MCF 10A (cell line): ENCODE measurements at regions not wholly inside any gene's neighbourhood (a gene's known extent, or its start where the extent isn't known, plus 50 kb on each side); places are given as distances from the start of the nearest gene placed in this dataset.

ENCODE experiments used
- BruUV-seq: library from RNA; stranded (reverse); fragments of 400-500 nt; replicated peaks from 2 replicates; lab custom pipeline; 2021; lab: Mats Ljungman, UMichigan
- CTCF ChIA-PET: fragments of 300-600 bp; sonication (Branson Sonifier 250); formaldehyde crosslinking; extraction: SDS; loops from one replicate; lab custom pipeline; 2021; ENCODE audit warnings: antibody characterized with exemption, inconsistent platforms; lab: Yijun Ruan, JAX
- POLR2A ChIA-PET: fragments of 300-600, 350-650 bp; sonication (Branson Sonifier 250); formaldehyde crosslinking; extraction: SDS; loops from one replicate; lab custom pipeline; 2020; ENCODE audit warnings: antibody characterized with exemption, inconsistent platforms; lab: Yijun Ruan, JAX
- DNase-seq: peaks from one replicate; pipeline ENCODE4 v3.0.0-alpha.2; 2018; ENCODE audit not compliant: unreplicated experiment
- H3K27ac Mint-ChIP-seq: one replicate; pipeline ENCODE4 v1.8.0; 2022; ENCODE audit warnings: mild to moderate bottlenecking, low read depth, mixed read lengths; ENCODE audit not compliant: unreplicated experiment
- H3K27me3 Mint-ChIP-seq: one replicate; pipeline ENCODE4 v1.8.0; 2022; ENCODE audit warnings: mixed read lengths; ENCODE audit not compliant: insufficient read depth, unreplicated experiment
- H3K36me3 Mint-ChIP-seq: one replicate; pipeline ENCODE4 v1.8.0; 2022; ENCODE audit warnings: mild to moderate bottlenecking, moderate library complexity, mixed read lengths; ENCODE audit not compliant: insufficient read depth, unreplicated experiment
- H3K4me1 Mint-ChIP-seq: one replicate; pipeline ENCODE4 v1.8.0; 2022; ENCODE audit warnings: mixed read lengths; ENCODE audit not compliant: insufficient read depth, unreplicated experiment
- H3K4me3 Mint-ChIP-seq: one replicate; pipeline ENCODE4 v1.8.0; 2022; ENCODE audit warnings: mild to moderate bottlenecking, moderate library complexity, mixed read lengths; ENCODE audit not compliant: unreplicated experiment
- H3K9me3 Mint-ChIP-seq: one replicate; pipeline ENCODE4 v1.8.0; 2022; ENCODE audit warnings: mixed read lengths; ENCODE audit not compliant: unreplicated experiment
- intact Hi-C: fragments of 100-400 bp; cut with micrococcal nuclease; formaldehyde crosslinking; loops from 2 replicates; pipeline ENCODE4 v1.14.1; 2022
- TF ChIP-seq, protein P1 (sequence below): fragments of 200-600 bp; IDR thresholded peaks from one replicate; pipeline ENCODE4 v1.8.0; 2022; ENCODE audit warnings: antibody characterized with exemption, mild to moderate bottlenecking; ENCODE audit not compliant: unreplicated experiment

DNA sequence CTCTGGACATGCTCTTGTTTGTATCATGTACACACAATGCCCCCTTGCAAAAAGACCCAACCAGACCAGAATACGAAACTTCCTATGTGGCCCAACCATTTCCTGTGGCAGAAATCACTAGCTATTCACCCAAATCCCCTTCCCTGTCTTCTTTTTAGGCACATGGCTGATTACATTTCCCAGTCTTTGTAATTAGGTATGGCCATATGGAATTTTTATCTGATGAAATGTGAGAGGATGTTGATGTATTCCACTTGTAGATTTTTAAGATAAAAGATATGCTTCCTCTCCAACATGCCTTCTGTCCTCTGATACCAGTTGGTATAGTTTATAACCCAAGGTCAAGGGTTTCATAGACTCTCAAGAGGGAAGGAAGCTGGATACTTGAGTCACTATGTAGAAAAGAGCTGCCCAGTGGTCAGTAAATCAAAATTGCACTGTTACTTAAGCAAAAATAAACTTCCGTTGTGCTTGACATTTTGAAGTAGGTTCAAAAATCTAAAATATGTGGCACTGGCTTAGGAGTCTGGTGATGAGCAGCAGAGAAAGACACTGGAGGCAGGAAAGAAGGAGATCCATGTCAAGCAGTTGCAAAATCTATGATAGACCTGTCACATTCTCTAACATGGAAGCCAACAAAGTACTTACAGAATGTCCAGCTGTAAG is 297.4 kb downstream of the SMAD2 start:
- intact Hi-C loops: no loop called here
- TF ChIP-seq, protein P1, sequence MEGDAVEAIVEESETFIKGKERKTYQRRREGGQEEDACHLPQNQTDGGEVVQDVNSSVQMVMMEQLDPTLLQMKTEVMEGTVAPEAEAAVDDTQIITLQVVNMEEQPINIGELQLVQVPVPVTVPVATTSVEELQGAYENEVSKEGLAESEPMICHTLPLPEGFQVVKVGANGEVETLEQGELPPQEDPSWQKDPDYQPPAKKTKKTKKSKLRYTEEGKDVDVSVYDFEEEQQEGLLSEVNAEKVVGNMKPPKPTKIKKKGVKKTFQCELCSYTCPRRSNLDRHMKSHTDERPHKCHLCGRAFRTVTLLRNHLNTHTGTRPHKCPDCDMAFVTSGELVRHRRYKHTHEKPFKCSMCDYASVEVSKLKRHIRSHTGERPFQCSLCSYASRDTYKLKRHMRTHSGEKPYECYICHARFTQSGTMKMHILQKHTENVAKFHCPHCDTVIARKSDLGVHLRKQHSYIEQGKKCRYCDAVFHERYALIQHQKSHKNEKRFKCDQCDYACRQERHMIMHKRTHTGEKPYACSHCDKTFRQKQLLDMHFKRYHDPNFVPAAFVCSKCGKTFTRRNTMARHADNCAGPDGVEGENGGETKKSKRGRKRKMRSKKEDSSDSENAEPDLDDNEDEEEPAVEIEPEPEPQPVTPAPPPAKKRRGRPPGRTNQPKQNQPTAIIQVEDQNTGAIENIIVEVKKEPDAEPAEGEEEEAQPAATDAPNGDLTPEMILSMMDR: no peak
- DNase-seq: no peak
- Mint-ChIP-seq H3K9me3 (no peaks in the 10 kb centered on the region), H3K4me3 (no peak overlapping the region), H3K36me3 (no peaks in the 10 kb centered on the region), H3K27me3 (peaks cover 51% of the 10 kb centered on the region), H3K27ac (no peak overlapping the region), H3K4me1 (no peaks in the 10 kb centered on the region)
- no TSS peak for BruUV-seq
- ChIA-PET POLR2A (no interaction called here), CTCF (no interaction called here)

- TF ChIP-seq, protein P1: no peak
- no peak for DNase-seq
- BruUV-seq: no TSS peak
- no peaks in the 10 kb centered on the region for H3K36me3 Mint-ChIP-seq
- H3K9me3 Mint-ChIP-seq: no peaks in the 10 kb centered on the region
- H3K27me3 Mint-ChIP-seq: peaks cover 58% of the 10 kb centered on the region
- no peak overlapping the region for H3K4me3 Mint-ChIP-seq
- H3K4me1 Mint-ChIP-seq: no peaks in the 10 kb centered on the region
- POLR2A ChIA-PET: no interaction called here
- CTCF ChIA-PET: no interaction called here
- intact Hi-C loops: no loop called here
- H3K27ac Mint-ChIP-seq: no peak overlapping the region
Observed at GRCh38 chr18:47628893-47629292, 301.6 kb downstream of the SMAD2 start.

DNA sequence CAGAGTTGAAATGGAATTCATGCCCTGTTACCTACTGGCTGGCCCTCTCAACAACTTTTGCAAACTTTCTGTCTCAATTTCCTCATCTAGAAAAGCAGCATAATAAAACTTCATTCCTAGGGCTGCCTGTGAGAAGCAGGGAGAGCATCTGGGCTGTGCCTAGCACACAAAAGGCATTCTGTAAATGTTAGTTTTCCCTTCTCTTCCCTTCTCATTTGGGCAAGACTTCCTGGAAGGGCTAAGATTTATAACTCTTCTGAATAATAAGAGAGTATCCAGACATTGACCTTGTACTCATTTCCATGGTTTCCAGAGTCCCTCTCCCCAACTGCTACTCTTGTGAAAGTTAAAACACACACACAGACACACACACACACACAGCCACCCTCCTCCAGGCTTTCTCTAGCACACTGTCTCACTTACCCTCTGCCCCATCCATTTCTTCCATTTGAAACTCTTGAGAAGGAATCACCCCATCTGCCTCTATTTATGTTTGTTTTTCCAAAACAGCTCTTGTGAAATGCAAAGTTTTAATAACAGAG is 302.1 kb downstream of the SMAD2 start:
- TF ChIP-seq, protein P1: no peak
- H3K4me3 Mint-ChIP-seq: no peak overlapping the region
- DNase-seq: no peak
- H3K36me3 Mint-ChIP-seq: no peaks in the 10 kb centered on the region
- ChIA-PET POLR2A (no interaction called here), CTCF (no interaction called here)
- H3K27me3 Mint-ChIP-seq: peaks cover 59% of the 10 kb centered on the region
- no peaks in the 10 kb centered on the region for H3K4me1 Mint-ChIP-seq
- H3K27ac Mint-ChIP-seq: no peak overlapping the region
- H3K9me3 Mint-ChIP-seq: no peaks in the 10 kb centered on the region
- BruUV-seq: no TSS peak
- intact Hi-C loops: no loop called here

DNA sequence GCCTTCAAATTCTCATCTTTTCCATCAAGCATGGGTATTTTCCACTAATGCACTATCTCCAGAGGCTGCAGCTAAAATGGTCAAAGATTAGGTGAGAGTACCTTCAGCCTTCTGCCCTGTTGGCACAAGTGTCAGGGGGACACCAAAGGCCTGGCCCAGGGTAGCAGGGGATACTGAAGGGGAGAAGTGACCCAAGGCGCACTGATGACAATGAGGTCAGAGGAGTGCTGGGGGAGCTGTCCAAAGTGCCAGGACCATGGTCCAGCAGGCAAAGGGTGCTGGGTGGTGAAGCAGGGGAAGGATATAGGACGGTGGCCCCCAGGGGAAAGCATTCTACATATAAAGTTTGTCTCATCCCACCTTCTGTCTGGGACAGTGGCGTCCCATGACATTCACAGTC is 303.4 kb downstream of the SMAD2 start:
- H3K36me3 Mint-ChIP-seq: no peaks in the 10 kb centered on the region
- no peak overlapping the region for H3K4me3 Mint-ChIP-seq
- BruUV-seq: no TSS peak
- no peak for DNase-seq
- no peaks in the 10 kb centered on the region for H3K4me1 Mint-ChIP-seq
- TF ChIP-seq, protein P1: no peak
- intact Hi-C loops: no loop called here
- H3K27me3 Mint-ChIP-seq: peaks cover 59% of the 10 kb centered on the region
- ChIA-PET POLR2A (no interaction called here), CTCF (no interaction called here)
- H3K27ac Mint-ChIP-seq: no peak overlapping the region
- no peaks in the 10 kb centered on the region for H3K9me3 Mint-ChIP-seq
